ENCODE measurements at regions not wholly inside any gene's neighbourhood (a gene's known extent, or its start where the extent isn't known, plus 50 kb on each side); places are given as distances from the start of the nearest gene placed in this dataset.

GRCh38 chr3:163684651-163685050, 1393.6 kb downstream of the SI start:
- no peaks in the 10 kb centered on the region for H3K36me3 ChIP-seq (ENCODE audit: insufficient read depth, low read length)
- H3K27me3 ChIP-seq (ENCODE audit: insufficient read depth, low read length): no peaks in the 10 kb centered on the region

GRCh38 chr3:163672954-163673353, 1405.3 kb downstream of the SI start:
- Histone ChIP-seq H3K4me1 (ENCODE audit: control insufficient read depth, insufficient read depth, low read length, unreplicated experiment) (no peaks in the 10 kb centered on the region), H3K36me3 (ENCODE audit: insufficient read depth, low read length) (no peaks in the 10 kb centered on the region), H3K4me3 (ENCODE audit: low read depth, low read length) (no peak overlapping the region), H2AFZ (ENCODE audit: low read length, unreplicated experiment) (no peak overlapping the region), H3K27ac (ENCODE audit: low read depth, low read length) (no peak overlapping the region), H3K27me3 (ENCODE audit: insufficient read depth, low read length) (no peaks in the 10 kb centered on the region), H3K79me2 (ENCODE audit: control insufficient read depth, insufficient read depth, low read length, unreplicated experiment) (no peaks in the 10 kb centered on the region)

More at GRCh38 chr3:163684651-163685050, 1393.6 kb downstream of the SI start:
- Histone ChIP-seq H3K79me2 (ENCODE audit: control insufficient read depth, insufficient read depth, low read length, unreplicated experiment) (no peaks in the 10 kb centered on the region), H3K4me3 (ENCODE audit: low read depth, low read length) (no peak overlapping the region), H3K4me1 (ENCODE audit: control insufficient read depth, insufficient read depth, low read length, unreplicated experiment) (no peaks in the 10 kb centered on the region), H2AFZ (ENCODE audit: low read length, unreplicated experiment) (no peak overlapping the region), H3K27ac (ENCODE audit: low read depth, low read length) (no peak overlapping the region)

GRCh38 chr3:163671201-163671600, 1407.1 kb downstream of the SI start:
- Histone ChIP-seq H3K79me2 (ENCODE audit: control insufficient read depth, insufficient read depth, low read length, unreplicated experiment) (no peaks in the 10 kb centered on the region), H2AFZ (ENCODE audit: low read length, unreplicated experiment) (no peak overlapping the region), H3K36me3 (ENCODE audit: insufficient read depth, low read length) (no peaks in the 10 kb centered on the region), H3K4me1 (ENCODE audit: control insufficient read depth, insufficient read depth, low read length, unreplicated experiment) (no peaks in the 10 kb centered on the region), H3K4me3 (ENCODE audit: low read depth, low read length) (no peak overlapping the region), H3K27ac (ENCODE audit: low read depth, low read length) (no peak overlapping the region), H3K27me3 (ENCODE audit: insufficient read depth, low read length) (no peaks in the 10 kb centered on the region)

DNA sequence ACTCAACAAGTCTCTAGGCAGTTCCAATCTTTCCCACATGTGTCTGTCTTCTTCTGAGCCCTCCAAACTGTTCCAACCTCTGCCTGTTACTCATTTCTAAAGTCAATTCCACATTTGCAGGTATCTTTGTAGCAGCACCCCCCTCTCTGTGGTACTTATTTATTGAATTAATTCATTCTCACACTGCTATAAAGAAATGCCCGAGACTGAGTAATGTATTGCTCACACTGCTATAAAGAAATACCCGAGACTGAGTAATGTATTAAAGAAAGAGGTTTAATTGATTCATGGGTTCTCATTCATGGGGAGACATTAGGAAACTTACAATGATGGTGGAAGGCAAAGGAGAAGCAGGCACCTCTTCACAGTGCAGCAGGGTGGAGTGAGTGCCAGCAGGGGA, 1413.8 kb downstream of the SI start:
- Histone ChIP-seq H3K4me3 (ENCODE audit: low read depth, low read length) (no peak overlapping the region), H3K27me3 (ENCODE audit: insufficient read depth, low read length) (no peaks in the 10 kb centered on the region), H3K27ac (ENCODE audit: low read depth, low read length) (no peak overlapping the region), H3K79me2 (ENCODE audit: control insufficient read depth, insufficient read depth, low read length, unreplicated experiment) (no peaks in the 10 kb centered on the region), H2AFZ (ENCODE audit: low read length, unreplicated experiment) (no peak overlapping the region), H3K36me3 (ENCODE audit: insufficient read depth, low read length) (no peaks in the 10 kb centered on the region), H3K4me1 (ENCODE audit: control insufficient read depth, insufficient read depth, low read length, unreplicated experiment) (no peaks in the 10 kb centered on the region)

GRCh38 chr3:163657088-163657487, 1421.2 kb downstream of the SI start:
- no peak overlapping the region for H3K4me3 ChIP-seq (ENCODE audit: low read depth, low read length)
- no peak overlapping the region for H2AFZ ChIP-seq (ENCODE audit: low read length, unreplicated experiment)
- no peaks in the 10 kb centered on the region for H3K36me3 ChIP-seq (ENCODE audit: insufficient read depth, low read length)
- no peak overlapping the region for H3K27ac ChIP-seq (ENCODE audit: low read depth, low read length)
- H3K27me3 ChIP-seq (ENCODE audit: insufficient read depth, low read length): no peaks in the 10 kb centered on the region
- H3K4me1 ChIP-seq (ENCODE audit: control insufficient read depth, insufficient read depth, low read length, unreplicated experiment): no peaks in the 10 kb centered on the region
- no peaks in the 10 kb centered on the region for H3K79me2 ChIP-seq (ENCODE audit: control insufficient read depth, insufficient read depth, low read length, unreplicated experiment)

GRCh38 chr3:163655021-163655420, 1423.3 kb downstream of the SI start:
- H3K27me3 ChIP-seq (ENCODE audit: insufficient read depth, low read length): no peaks in the 10 kb centered on the region
- no peak overlapping the region for H2AFZ ChIP-seq (ENCODE audit: low read length, unreplicated experiment)
- H3K4me3 ChIP-seq (ENCODE audit: low read depth, low read length): no peak overlapping the region
- H3K79me2 ChIP-seq (ENCODE audit: control insufficient read depth, insufficient read depth, low read length, unreplicated experiment): no peaks in the 10 kb centered on the region
- no peaks in the 10 kb centered on the region for H3K36me3 ChIP-seq (ENCODE audit: insufficient read depth, low read length)
- H3K4me1 ChIP-seq (ENCODE audit: control insufficient read depth, insufficient read depth, low read length, unreplicated experiment): no peaks in the 10 kb centered on the region
- no peak overlapping the region for H3K27ac ChIP-seq (ENCODE audit: low read depth, low read length)

GRCh38 chr3:163644172-163644571, 1434.1 kb downstream of the SI start:
- Histone ChIP-seq H3K27ac (ENCODE audit: low read depth, low read length) (no peak overlapping the region), H3K4me3 (ENCODE audit: low read depth, low read length) (no peak overlapping the region), H3K4me1 (ENCODE audit: control insufficient read depth, insufficient read depth, low read length, unreplicated experiment) (no peaks in the 10 kb centered on the region), H3K36me3 (ENCODE audit: insufficient read depth, low read length) (no peaks in the 10 kb centered on the region), H2AFZ (ENCODE audit: low read length, unreplicated experiment) (peak overlapping the region; percentile 33), H3K79me2 (ENCODE audit: control insufficient read depth, insufficient read depth, low read length, unreplicated experiment) (no peaks in the 10 kb centered on the region), H3K27me3 (ENCODE audit: insufficient read depth, low read length) (no peaks in the 10 kb centered on the region)

- H3K4me1 ChIP-seq (ENCODE audit: control insufficient read depth, insufficient read depth, low read length, unreplicated experiment): no peaks in the 10 kb centered on the region
- no peak overlapping the region for H2AFZ ChIP-seq (ENCODE audit: low read length, unreplicated experiment)
- H3K36me3 ChIP-seq (ENCODE audit: insufficient read depth, low read length): no peaks in the 10 kb centered on the region
- no peaks in the 10 kb centered on the region for H3K27me3 ChIP-seq (ENCODE audit: insufficient read depth, low read length)
- no peak overlapping the region for H3K4me3 ChIP-seq (ENCODE audit: low read depth, low read length)
- H3K27ac ChIP-seq (ENCODE audit: low read depth, low read length): no peak overlapping the region
- no peaks in the 10 kb centered on the region for H3K79me2 ChIP-seq (ENCODE audit: control insufficient read depth, insufficient read depth, low read length, unreplicated experiment)
These were observed 1445.6 kb downstream of the SI start for GRCh38 chr3:163632722-163633121.

DNA sequence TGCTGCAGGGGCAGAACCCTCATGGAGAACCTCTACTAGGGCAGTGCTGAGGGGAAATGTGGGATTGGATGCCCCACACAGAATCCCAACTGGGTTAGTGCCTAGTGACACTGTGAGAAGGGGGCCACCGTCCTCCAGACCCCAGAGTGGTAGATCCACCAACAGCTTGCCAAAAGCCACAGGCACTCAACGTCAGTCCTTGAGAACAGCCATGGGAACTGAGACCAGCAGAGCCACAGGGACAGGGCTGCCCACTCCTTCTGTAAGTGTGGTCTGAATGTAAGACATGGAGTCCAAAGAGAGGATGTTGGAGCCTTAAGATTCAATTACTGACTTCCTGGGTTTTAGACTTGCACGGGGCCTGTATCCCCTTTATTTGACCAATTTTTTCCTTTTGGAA, 1451.5 kb downstream of the SI start:
- Histone ChIP-seq H2AFZ (ENCODE audit: low read length, unreplicated experiment) (no peak overlapping the region), H3K79me2 (ENCODE audit: control insufficient read depth, insufficient read depth, low read length, unreplicated experiment) (no peaks in the 10 kb centered on the region), H3K36me3 (ENCODE audit: insufficient read depth, low read length) (no peaks in the 10 kb centered on the region), H3K4me3 (ENCODE audit: low read depth, low read length) (no peak overlapping the region), H3K27me3 (ENCODE audit: insufficient read depth, low read length) (no peaks in the 10 kb centered on the region), H3K27ac (ENCODE audit: low read depth, low read length) (no peak overlapping the region), H3K4me1 (ENCODE audit: control insufficient read depth, insufficient read depth, low read length, unreplicated experiment) (no peaks in the 10 kb centered on the region)

DNA sequence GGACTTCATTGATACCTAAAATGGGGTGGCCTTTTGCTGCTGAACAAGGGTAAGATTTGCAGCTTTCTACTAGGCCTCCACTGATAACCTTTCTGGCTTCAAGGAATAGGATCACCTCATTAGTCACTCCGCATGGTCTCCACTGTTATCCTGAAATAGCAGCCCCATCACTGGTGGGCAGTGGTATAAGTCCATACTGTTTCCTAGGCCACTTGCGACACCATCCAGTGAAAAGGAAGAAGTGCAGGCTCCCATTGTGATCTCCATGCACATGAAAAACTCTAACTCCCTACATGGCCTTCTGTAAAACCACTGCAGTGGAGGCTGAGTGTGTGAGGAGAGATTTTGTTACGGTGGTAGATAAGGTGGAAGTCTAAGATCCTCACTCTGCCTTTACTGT, 1455.9 kb downstream of the SI start:
- H3K79me2 ChIP-seq (ENCODE audit: control insufficient read depth, insufficient read depth, low read length, unreplicated experiment): no peaks in the 10 kb centered on the region
- no peak overlapping the region for H3K4me3 ChIP-seq (ENCODE audit: low read depth, low read length)
- no peak overlapping the region for H3K27ac ChIP-seq (ENCODE audit: low read depth, low read length)
- H2AFZ ChIP-seq (ENCODE audit: low read length, unreplicated experiment): no peak overlapping the region
- H3K36me3 ChIP-seq (ENCODE audit: insufficient read depth, low read length): no peaks in the 10 kb centered on the region
- no peaks in the 10 kb centered on the region for H3K4me1 ChIP-seq (ENCODE audit: control insufficient read depth, insufficient read depth, low read length, unreplicated experiment)
- no peaks in the 10 kb centered on the region for H3K27me3 ChIP-seq (ENCODE audit: insufficient read depth, low read length)

DNA sequence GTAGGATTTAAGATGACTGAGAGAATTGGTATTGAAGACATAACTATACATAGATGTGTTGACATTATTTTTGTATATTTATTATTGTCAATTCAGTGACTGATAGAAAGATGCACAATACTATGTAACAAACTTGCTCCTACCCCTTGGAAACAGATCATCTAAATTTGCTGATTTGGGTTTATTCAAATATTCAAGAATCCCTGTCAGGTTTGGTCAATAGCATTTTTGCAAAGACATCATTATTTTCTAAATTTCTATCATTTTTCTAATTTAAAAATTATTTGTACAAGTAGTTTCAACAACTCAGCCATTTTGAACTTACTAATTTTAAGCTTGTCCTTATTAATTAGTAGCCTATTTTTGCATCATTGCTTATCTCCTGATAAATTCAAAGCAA, 1463.4 kb downstream of the SI start:
- Histone ChIP-seq H2AFZ (ENCODE audit: low read length, unreplicated experiment) (no peak overlapping the region), H3K79me2 (ENCODE audit: control insufficient read depth, insufficient read depth, low read length, unreplicated experiment) (no peaks in the 10 kb centered on the region), H3K4me3 (ENCODE audit: low read depth, low read length) (no peak overlapping the region), H3K4me1 (ENCODE audit: control insufficient read depth, insufficient read depth, low read length, unreplicated experiment) (no peaks in the 10 kb centered on the region), H3K27me3 (ENCODE audit: insufficient read depth, low read length) (no peaks in the 10 kb centered on the region), H3K27ac (ENCODE audit: low read depth, low read length) (no peak overlapping the region), H3K36me3 (ENCODE audit: insufficient read depth, low read length) (no peaks in the 10 kb centered on the region)
